GM19025 (cell line): ENCODE measurements at regions not wholly inside any gene's neighbourhood (a gene's known extent, or its start where the extent isn't known, plus 50 kb on each side); places are given as distances from the start of the nearest gene placed in this dataset.
"Not testable (repeated sequence)": the region's sequence is repeated elsewhere in the genome, so short reads cannot be mapped to it uniquely, and the experiment has no call there.

Experiments used
- ATAC-seq: cut with Tn5 transposase; IDR thresholded peaks from one replicate; pipeline ENCODE4 v1.9.1; 2021; ENCODE audit warnings: mild to moderate bottlenecking, low read depth, moderate library complexity; ENCODE audit not compliant: unreplicated experiment

- no peak for ATAC-seq
Observed at GRCh38 chr4:26227601-26228229, 93.1 kb upstream of the RBPJ start.

GRCh38 chr4:26228883-26229282 is 91.9 kb upstream of the RBPJ start:
- ATAC-seq = no peak

- ATAC-seq = no peak
Observed at GRCh38 chr4:26229974-26230373, 90.8 kb upstream of the RBPJ start.

DNA sequence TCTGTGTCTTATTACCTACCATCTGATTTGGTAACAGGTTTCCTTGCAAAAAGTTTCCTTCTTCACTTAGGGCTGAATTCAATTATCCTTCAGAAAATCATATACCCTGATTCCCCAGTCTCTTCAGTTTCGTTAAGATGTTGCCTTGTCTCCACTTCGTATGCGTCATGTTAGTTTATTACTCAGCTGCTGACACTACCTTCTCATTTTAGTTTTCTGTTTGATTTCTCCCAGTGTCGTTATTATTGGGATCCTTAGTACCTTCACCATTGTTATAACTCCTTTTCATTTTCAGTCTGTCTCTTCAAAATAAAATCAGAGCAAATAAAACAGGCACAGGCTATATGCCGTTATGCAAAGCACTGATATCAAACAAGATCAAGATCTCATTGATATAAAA is 87.5 kb upstream of the RBPJ start:
- no peak for ATAC-seq

DNA sequence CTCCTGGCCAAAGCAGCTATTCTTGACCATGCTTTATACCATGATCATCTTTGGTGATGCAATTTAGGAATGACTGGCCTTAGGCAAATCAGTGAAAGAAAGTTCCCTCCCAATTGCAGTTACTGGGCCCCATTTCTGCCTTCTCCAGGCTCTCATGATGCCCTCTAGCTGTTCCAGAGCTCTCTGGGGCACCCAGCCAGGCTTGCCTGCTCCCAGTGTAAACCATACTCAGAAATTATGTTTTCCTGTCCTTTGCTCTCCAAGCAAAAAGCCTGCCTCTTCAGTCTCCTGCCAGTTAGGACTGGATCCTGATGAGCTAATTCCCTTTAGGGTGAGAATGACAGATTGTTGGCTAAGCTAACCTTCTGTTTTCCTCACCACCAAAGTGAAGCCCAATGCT is 85.3 kb upstream of the RBPJ start:
- no peak for ATAC-seq

DNA sequence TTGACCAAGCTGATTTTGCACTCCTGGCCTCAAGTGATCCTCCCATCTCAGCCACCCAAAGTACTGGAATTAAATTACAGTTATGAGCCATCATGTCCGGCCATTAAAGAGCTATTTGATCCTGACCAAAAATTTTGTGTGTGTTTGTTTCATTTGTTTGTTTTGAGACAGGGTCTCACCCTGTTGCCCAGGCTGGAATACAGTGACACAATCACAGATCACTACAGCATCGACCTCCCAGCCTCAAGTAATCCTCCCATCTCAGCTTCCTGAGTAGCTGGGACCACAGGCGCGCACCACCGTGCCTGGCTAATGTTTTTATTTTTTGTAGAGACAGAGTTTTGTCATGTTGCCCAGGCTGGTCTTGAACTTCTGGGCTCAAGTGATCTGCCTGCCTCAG is 82.9 kb upstream of the RBPJ start:
- ATAC-seq = no peak

GRCh38 chr4:26238426-26238777 is 82.4 kb upstream of the RBPJ start:
- ATAC-seq = no peak

DNA sequence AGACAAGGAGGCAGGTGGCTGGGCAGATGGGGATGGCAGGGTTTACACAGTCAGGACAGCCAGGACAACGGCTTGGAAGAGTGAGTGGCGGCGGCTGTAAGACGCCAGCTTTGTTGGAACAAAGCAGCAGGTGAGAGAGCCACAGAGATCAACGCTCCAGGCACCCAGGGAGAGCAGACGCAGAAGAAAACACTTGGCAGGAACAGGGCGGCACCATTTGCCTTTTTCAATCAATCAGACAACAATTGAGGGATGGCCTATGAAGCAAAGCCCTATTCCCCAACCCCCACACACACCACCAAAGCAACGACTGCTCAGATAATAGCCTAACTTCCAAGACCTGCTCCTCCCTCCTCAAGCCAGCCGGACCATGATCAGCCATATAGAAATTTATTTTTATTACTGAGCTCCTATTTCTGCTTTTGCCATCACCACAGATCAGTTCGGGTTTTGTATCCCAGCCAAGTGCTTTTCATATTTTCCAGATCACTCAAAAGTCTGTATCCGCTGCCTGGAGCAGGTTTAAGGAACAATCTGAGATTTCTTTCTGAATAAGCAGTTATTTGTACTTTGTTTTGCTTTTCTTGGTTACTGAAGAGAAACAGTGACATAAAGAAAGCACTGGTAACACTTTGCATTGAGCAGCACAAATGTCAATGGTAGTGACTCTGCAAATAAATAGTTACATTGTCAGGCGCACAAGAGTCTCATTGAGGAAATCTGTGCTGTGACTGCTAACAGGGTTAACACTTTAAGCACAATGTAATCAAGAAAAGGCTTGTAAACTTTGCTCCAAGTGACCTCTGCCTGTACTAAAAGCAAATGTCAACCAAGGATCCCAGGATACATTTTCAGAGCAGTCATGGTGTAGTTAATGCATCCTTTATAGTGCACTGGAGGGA is 81.8 kb upstream of the RBPJ start:
- no peak for ATAC-seq

- no peak for ATAC-seq
Observed at GRCh38 chr4:26239801-26240200, 81.0 kb upstream of the RBPJ start.

DNA sequence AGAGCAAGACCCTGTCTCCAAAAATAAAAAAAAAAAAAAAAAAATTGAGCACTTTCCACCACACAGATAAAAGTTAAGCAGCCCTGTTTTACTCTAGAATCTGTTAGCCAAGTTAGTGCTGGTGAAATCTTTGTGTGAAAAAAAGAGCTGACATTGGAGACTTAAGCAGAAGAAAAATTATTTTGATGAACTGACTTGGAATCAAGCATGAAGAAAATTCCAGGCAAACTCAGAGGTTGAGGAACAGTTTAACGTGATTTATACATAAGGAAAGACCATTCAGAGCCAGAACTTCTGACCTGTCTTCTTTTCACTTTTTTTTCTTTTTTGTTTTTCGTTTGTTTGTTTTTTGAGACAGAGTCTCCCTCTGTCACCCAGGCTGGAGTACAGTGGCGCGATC is 79.6 kb upstream of the RBPJ start:
- ATAC-seq = no peak

GRCh38 chr4:26242451-26242850 is 78.4 kb upstream of the RBPJ start:
- ATAC-seq = no peak

DNA sequence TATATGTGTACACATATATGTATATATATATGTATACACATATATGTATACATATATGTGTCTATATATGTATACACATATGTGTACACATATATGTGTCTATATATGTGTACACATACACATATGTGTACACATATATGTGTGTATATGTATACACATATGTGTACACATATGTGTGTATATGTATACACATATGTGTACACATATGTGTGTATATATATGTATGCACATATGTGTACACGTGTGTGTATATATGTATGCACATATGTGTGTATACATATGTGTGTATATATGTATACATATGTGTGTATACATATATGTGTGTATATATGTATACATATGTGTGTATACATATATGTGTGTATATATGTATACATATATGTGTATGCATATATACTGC is 76.7 kb upstream of the RBPJ start:
- not testable (repeated sequence) for ATAC-seq

DNA sequence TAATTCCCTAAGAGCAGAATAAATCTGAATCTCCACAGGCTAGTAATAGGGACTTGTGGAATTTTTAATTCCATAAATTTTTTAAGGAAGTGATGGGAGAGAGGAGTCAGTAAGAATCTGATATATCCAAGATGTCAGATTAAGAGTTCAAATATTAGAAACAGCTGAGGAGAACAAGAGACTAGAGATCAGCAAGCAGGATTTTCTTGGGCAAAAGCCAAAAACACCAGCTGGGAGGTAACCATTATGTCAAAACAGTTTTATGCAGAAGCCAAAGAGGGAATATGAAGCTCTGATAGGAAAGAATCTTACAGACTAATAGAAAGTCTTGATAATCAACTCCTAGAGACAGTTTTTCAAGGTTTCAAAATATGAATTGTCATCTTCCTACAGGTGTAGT is 72.2 kb upstream of the RBPJ start:
- ATAC-seq = no peak

- peak; percentile 78 for ATAC-seq
Observed at GRCh38 chr4:26252349-26253025, 68.3 kb upstream of the RBPJ start.

GRCh38 chr4:26253968-26254367 is 66.8 kb upstream of the RBPJ start:
- no peak for ATAC-seq

GRCh38 chr4:26255989-26256388 is 64.8 kb upstream of the RBPJ start:
- no peak for ATAC-seq

GRCh38 chr4:26257444-26257843 is 63.4 kb upstream of the RBPJ start:
- ATAC-seq = not testable (repeated sequence)

DNA sequence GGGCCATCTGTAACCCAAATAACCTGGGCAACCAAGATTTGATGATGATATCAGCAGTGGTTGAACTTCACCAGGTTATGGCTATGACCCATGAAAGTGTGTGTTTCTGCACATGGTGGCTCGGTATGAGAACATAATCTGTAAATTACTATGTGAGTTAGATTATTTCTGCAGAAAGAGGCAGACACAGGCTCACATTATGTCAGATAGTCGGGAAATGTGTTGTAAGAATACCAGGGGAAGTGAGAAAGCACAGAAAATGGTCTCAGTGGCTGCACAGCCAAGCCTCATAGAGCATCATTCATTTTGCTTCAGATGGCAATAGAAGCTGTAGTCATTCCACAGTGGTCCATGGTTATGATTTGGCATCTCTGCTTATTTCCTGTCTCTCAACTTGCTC is 63.0 kb upstream of the RBPJ start:
- no peak for ATAC-seq

GRCh38 chr4:26260571-26260970 is 60.2 kb upstream of the RBPJ start:
- no peak for ATAC-seq

DNA sequence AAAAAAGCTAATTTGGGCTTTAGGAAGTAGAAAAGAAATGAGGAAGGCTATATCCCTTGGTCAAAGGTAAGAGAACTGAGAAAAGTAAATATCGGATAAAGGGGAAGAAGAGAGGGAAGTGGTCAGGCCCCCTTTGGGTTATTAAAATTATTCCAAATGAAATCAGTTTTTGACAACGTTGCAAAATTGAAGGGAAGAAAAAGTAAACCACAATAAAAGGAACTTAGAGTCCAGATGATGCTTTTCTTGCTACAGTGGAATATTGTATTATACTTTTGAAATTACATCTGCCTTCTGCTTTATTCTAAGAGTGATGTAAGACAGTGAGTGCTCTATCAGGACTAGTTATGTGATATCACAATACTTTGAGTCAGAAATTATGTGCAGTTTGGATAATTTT is 59.4 kb upstream of the RBPJ start:
- no peak for ATAC-seq

GRCh38 chr4:26263165-26263564 is 57.6 kb upstream of the RBPJ start:
- ATAC-seq = no peak

DNA sequence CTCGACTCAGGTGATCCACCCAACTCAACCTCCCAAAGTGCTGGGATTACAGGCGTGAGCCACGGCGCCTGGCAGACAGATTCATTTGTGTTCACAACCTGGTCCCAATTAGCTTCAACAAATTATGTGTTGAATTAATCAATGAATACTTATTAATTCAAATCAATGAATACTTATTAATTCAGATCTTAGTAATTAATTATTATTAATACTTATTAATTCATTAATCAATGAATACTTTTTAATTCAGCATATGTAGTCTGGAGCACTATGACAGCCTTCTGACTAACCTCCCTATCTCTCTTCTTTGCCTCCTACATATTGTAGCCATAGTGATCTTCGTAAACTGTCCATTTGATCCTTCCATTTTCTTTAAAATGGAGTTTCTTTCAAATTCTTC is 56.7 kb upstream of the RBPJ start:
- ATAC-seq = no peak
